ENCODE measurements at regions not wholly inside any gene's neighbourhood (a gene's known extent, or its start where the extent isn't known, plus 50 kb on each side); places are given as distances from the start of the nearest gene placed in this dataset.
"Not testable (repeated sequence)": the region's sequence is repeated elsewhere in the genome, so short reads cannot be mapped to it uniquely, and the experiment has no call there.

DNA sequence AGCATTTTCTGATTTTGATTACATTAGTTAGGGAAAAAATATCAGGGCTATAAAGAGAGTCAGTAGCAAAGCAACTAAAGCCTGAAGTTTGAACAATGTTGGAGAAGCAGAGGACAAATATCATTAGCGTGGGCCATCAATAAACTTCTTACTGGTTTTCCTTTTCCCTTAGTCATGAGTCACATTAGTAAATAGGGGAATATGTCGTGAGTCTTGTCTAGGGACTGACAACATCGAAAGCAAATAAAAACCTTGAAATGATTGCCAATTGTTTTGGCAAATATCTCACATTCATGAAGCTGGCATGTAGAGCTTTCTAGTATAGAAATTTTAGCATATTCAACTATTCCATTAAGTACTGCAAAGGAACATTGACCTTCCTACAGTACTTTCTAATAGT, 806.0 kb upstream of the SORCS1 start:
- 67% methylated on average over 3 of the region's 3 CpGs for WGBS (ENCODE audit: low lambda C conversion rate, missing lambda C conversion rate)
- Histone ChIP-seq H2AFZ (no peak overlapping the region), H3K27me3 (no peaks in the 10 kb centered on the region), H3K4me2 (no peak overlapping the region), H3K36me3 (replicated peaks; ENCODE audit: insufficient read depth, low read depth) (no peaks in the 10 kb centered on the region), H3K79me2 (no peaks in the 10 kb centered on the region), H3K27ac (peak overlapping the region; percentile 25), H3K9me3 (ENCODE audit: low read depth) (no peaks in the 10 kb centered on the region), H3K4me1 (ENCODE audit: insufficient read depth) (no peaks in the 10 kb centered on the region), H3K4me3 (no peak overlapping the region), H3K9me2 (replicated peaks; ENCODE audit: insufficient read depth) (no peaks in the 10 kb centered on the region), H4K20me1 (ENCODE audit: insufficient read depth, poor library complexity, severe bottlenecking) (no peaks in the 10 kb centered on the region)
- no peak for DNase-seq (ENCODE audit: low spot score)
- TF ChIP-seq EZH2phosphoT487 (IDR thresholded peaks at IDR 0.05; ENCODE audit: low read depth, severe bottlenecking, unreplicated experiment): no peak

DNA sequence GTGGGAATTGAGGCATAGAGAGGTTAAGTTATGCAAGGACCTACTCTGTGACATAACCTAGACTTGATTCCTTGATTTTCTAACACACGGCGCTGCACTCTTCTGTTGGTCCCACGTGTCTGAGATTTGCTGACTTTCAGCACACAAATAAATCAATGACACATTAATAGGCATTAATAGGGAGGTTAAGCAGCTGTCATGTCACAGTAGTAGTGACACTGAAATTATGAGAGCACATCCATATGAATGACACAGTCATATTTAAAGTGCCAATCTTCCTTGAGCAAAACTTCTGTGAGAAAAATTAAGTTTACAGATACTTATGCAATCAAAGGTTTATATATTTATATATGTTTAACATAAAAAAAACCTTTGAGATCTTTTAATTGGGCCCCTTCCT, 805.4 kb upstream of the SORCS1 start:
- Histone ChIP-seq H3K9me3 (ENCODE audit: low read depth) (no peaks in the 10 kb centered on the region), H3K27me3 (no peaks in the 10 kb centered on the region), H2AFZ (no peak overlapping the region), H3K79me2 (no peaks in the 10 kb centered on the region), H3K4me3 (no peak overlapping the region), H3K27ac (no peak overlapping the region), H4K20me1 (ENCODE audit: insufficient read depth, poor library complexity, severe bottlenecking) (no peaks in the 10 kb centered on the region), H3K9me2 (replicated peaks; ENCODE audit: insufficient read depth) (no peaks in the 10 kb centered on the region), H3K36me3 (replicated peaks; ENCODE audit: insufficient read depth, low read depth) (no peaks in the 10 kb centered on the region), H3K4me1 (ENCODE audit: insufficient read depth) (no peaks in the 10 kb centered on the region), H3K4me2 (no peak overlapping the region)
- 90% methylated on average over 3 of the region's 3 CpGs for WGBS (ENCODE audit: low lambda C conversion rate, missing lambda C conversion rate)
- no peak for TF ChIP-seq EZH2phosphoT487 (IDR thresholded peaks at IDR 0.05; ENCODE audit: low read depth, severe bottlenecking, unreplicated experiment)
- TF ChIP-seq, protein P1, sequence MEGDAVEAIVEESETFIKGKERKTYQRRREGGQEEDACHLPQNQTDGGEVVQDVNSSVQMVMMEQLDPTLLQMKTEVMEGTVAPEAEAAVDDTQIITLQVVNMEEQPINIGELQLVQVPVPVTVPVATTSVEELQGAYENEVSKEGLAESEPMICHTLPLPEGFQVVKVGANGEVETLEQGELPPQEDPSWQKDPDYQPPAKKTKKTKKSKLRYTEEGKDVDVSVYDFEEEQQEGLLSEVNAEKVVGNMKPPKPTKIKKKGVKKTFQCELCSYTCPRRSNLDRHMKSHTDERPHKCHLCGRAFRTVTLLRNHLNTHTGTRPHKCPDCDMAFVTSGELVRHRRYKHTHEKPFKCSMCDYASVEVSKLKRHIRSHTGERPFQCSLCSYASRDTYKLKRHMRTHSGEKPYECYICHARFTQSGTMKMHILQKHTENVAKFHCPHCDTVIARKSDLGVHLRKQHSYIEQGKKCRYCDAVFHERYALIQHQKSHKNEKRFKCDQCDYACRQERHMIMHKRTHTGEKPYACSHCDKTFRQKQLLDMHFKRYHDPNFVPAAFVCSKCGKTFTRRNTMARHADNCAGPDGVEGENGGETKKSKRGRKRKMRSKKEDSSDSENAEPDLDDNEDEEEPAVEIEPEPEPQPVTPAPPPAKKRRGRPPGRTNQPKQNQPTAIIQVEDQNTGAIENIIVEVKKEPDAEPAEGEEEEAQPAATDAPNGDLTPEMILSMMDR (IDR thresholded peaks at IDR 0.05; ENCODE audit: poor library complexity): no peak
- TF ChIP-seq EZH2 (IDR thresholded peaks at IDR 0.05; ENCODE audit: borderline replicate concordance): no peak
- no peak for DNase-seq (ENCODE audit: low spot score)

DNA sequence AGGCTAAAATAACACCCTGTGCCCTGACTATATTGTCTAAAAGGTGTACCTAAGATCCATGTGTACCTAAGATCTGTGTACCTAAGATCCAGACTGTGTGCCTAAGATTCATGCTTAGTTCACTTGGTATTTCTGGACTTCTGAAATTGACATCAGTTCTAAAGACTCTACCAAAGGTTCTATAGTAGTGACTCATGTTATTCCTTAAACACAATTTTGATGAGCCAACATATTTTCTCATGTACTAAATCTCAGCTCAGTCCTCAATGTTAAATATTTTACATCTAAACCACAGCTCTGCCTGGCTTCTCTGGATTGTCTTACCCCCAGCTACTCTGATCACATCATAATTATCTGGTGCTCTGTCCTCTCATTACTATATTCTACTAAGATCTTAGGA, 802.3 kb upstream of the SORCS1 start:
- Histone ChIP-seq H3K4me2 (no peak overlapping the region), H3K4me3 (no peak overlapping the region), H3K27ac (no peak overlapping the region), H3K9me2 (replicated peaks; ENCODE audit: insufficient read depth) (no peaks in the 10 kb centered on the region), H3K4me1 (ENCODE audit: insufficient read depth) (no peaks in the 10 kb centered on the region), H4K20me1 (ENCODE audit: insufficient read depth, poor library complexity, severe bottlenecking) (no peaks in the 10 kb centered on the region), H2AFZ (no peak overlapping the region), H3K27me3 (no peaks in the 10 kb centered on the region), H3K9me3 (ENCODE audit: low read depth) (no peaks in the 10 kb centered on the region), H3K36me3 (replicated peaks; ENCODE audit: insufficient read depth, low read depth) (no peaks in the 10 kb centered on the region), H3K79me2 (no peaks in the 10 kb centered on the region)
- no peak for DNase-seq (ENCODE audit: low spot score)
- TF ChIP-seq, protein P1 (IDR thresholded peaks at IDR 0.05; ENCODE audit: poor library complexity): no peak
- TF ChIP-seq EZH2 (IDR thresholded peaks at IDR 0.05; ENCODE audit: borderline replicate concordance) (no peak), EZH2phosphoT487 (IDR thresholded peaks at IDR 0.05; ENCODE audit: low read depth, severe bottlenecking, unreplicated experiment) (no peak)

DNA sequence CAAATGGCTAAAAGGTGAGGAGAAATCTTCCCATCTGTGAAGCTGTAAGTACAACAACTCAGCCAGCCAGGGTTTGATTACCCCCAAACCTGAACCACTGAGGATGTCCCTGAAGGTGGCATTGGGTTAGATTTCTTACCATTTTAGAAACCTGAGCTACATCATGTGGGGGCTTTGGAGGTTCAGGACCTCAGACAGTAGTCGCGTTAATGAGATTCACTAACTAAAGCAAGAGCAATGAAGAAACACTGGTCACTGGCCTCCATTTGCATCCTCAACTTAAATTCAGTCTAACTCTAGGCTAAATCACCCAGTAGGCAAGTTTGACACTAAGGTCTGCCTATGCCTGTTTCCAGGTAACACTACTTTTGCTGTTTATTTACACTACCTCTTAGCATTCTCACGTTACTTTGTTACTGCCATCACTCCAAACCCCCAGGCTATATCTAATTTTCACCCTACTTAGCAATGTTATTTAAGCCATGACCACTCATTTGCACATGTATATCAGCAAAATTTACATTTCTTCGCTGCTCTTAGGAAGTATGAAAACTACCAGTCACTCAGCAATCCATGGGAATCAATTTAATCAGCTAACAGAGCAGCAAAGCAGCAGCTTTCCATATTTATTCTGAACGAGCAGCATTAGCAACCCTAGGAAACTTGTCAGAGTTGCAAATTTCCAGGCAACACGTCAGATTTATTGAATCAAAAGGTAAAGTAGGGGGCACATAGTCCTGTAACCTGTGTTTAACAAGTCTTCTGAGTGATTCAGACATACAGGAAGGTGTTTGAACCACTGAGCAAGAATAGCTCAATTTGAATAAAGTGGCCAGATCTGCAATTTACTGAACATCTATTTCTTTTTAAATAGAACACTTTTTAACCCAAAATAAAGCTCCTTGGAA, 788.4 kb upstream of the SORCS1 start:
- Histone ChIP-seq H3K79me2 (no peaks in the 10 kb centered on the region), H3K4me2 (no peak overlapping the region)
- no peak for DNase-seq (ENCODE audit: low spot score)

DNA sequence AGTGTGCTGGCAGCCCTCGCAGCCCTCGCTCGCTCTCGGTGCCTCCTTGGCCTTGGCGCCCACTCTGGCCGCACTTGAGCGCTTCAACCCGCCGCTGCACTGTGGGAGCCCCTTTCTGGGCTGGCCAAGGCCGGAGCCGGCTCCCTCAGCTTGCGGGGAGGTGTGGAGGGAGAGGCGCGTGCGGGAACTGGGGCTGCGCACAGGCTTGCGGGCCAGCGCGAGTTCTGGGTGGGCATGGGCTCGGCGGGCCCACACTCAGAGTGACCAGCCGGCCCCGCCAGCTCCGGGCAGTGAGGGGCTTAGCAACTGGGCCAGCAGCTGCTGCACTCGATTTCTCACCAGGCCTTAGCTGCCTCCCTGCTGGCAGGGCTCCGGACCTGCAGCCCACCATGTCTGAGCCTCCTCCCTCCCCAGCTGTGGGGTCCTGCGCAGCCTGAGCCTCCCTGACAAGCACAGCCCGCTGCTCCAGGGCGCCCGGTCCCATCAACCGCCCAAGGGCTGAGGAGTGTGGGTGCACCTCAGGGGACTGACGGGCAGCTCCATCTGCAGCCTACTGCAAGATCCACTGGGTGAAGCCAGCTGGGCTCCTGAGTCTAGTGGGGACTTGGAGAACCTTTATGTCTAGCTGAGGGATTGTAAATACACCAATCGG, 786.0 kb upstream of the SORCS1 start:
- not testable (repeated sequence) for H3K9me2 ChIP-seq (replicated peaks; ENCODE audit: insufficient read depth); DNase-seq (ENCODE audit: low spot score); H3K4me3 ChIP-seq; H3K79me2 ChIP-seq; H4K20me1 ChIP-seq (ENCODE audit: insufficient read depth, poor library complexity, severe bottlenecking); H3K9me3 ChIP-seq (ENCODE audit: low read depth); H3K4me1 ChIP-seq (ENCODE audit: insufficient read depth); H3K27ac ChIP-seq; H3K27me3 ChIP-seq; H2AFZ ChIP-seq; H3K4me2 ChIP-seq; H3K36me3 ChIP-seq (replicated peaks; ENCODE audit: insufficient read depth, low read depth)
- WGBS (ENCODE audit: low lambda C conversion rate, missing lambda C conversion rate): 98% methylated on average over 32 of the region's 33 CpGs

More for the DNA sequence above, 788.4 kb upstream of the SORCS1 start:
- Histone ChIP-seq H3K36me3 (replicated peaks; ENCODE audit: insufficient read depth, low read depth) (no peaks in the 10 kb centered on the region), H3K27me3 (no peaks in the 10 kb centered on the region), H3K4me3 (no peak overlapping the region), H3K4me1 (ENCODE audit: insufficient read depth) (no peaks in the 10 kb centered on the region), H3K27ac (no peak overlapping the region), H3K9me2 (replicated peaks; ENCODE audit: insufficient read depth) (no peaks in the 10 kb centered on the region), H4K20me1 (ENCODE audit: insufficient read depth, poor library complexity, severe bottlenecking) (no peaks in the 10 kb centered on the region), H2AFZ (no peak overlapping the region), H3K9me3 (ENCODE audit: low read depth) (no peaks in the 10 kb centered on the region)
- 39% methylated on average over 6 of the region's 6 CpGs for WGBS (ENCODE audit: low lambda C conversion rate, missing lambda C conversion rate)
- TF ChIP-seq, protein P1 (IDR thresholded peaks at IDR 0.05; ENCODE audit: poor library complexity): no peak
- no peak for TF ChIP-seq EZH2phosphoT487 (IDR thresholded peaks at IDR 0.05; ENCODE audit: low read depth, severe bottlenecking, unreplicated experiment)
